Ovary (tissue), 3 donors: ENCODE measurements at regions not wholly inside any gene's neighbourhood (a gene's known extent, or its start where the extent isn't known, plus 50 kb on each side); places are given as distances from the start of the nearest gene placed in this dataset.

Experiments used
- EP300 ChIP-seq: sonication (generic); formaldehyde crosslinking; IDR thresholded peaks from one replicate; pipeline ENCODE4 v1.6.1; 2017; ENCODE audit warnings: antibody characterized with exemption
- POLR2A ChIP-seq: fragments of 450-650 bp; IDR thresholded peaks from one replicate; pipeline ENCODE4 v1.6.1; 2017; ENCODE audit warnings: antibody characterized with exemption, mild to moderate bottlenecking, moderate library complexity
- TF ChIP-seq, protein P1 (sequence below), 3 donors: fragments of 450-650 bp in 2 of 3; fragments of 200-600 bp in 1 of 3; IDR thresholded peaks; one replicate each; pipeline versions ENCODE4 v1.5.1 to v1.8.0; 2016 to 2022; ENCODE audit warnings: antibody characterized with exemption in 3 of 3, mild to moderate bottlenecking in 1 of 3
- donor health status: DM: no; HTN: no; CAD: no.

DNA sequence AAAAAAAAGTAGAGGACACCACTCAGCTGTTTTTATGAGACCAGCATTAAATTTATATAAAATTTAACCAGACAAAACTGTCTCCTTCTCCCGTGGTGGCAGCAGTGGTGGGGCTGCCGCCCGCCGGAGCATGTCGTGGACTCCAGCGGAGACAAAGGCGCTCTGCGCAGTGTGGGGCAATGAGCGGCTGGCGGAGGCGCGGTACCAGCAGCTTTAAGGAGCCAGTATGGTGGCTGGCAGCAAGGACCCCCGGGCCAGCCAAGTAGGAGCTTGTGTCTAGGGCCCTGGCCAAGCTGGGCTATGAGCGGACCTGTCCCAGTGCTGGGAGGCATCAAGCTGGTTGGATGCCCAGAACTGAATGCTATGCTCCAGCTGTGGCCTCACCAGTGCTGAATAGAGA, 2102.9 kb downstream of the NCAM2 start:
- TF ChIP-seq, protein P1, sequence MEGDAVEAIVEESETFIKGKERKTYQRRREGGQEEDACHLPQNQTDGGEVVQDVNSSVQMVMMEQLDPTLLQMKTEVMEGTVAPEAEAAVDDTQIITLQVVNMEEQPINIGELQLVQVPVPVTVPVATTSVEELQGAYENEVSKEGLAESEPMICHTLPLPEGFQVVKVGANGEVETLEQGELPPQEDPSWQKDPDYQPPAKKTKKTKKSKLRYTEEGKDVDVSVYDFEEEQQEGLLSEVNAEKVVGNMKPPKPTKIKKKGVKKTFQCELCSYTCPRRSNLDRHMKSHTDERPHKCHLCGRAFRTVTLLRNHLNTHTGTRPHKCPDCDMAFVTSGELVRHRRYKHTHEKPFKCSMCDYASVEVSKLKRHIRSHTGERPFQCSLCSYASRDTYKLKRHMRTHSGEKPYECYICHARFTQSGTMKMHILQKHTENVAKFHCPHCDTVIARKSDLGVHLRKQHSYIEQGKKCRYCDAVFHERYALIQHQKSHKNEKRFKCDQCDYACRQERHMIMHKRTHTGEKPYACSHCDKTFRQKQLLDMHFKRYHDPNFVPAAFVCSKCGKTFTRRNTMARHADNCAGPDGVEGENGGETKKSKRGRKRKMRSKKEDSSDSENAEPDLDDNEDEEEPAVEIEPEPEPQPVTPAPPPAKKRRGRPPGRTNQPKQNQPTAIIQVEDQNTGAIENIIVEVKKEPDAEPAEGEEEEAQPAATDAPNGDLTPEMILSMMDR (IDR thresholded peaks at IDR 0.05), result no peak
- TF ChIP-seq POLR2A (no peak), EP300 (no peak)
